Left ventricle myocardium superior (tissue), 1 donor: ENCODE measurements at regions not wholly inside any gene's neighbourhood (a gene's known extent, or its start where the extent isn't known, plus 50 kb on each side); places are given as distances from the start of the nearest gene placed in this dataset.

Experiments used
- ATAC-seq: fragments of 200-7000 bp; cut with Tn5 transposase; one replicate; pipeline ENCODE4 v1.9.1; 2020; ENCODE audit warnings: mild to moderate bottlenecking, moderate library complexity
- DNase-seq: peaks from one replicate; pipeline ENCODE4 v3.0.0-alpha.2; 2020
- intact Hi-C: fragments of 100-400 bp; cut with micrococcal nuclease; formaldehyde crosslinking; loops from one replicate; pipeline ENCODE4 v1.11.0; 2022
- donor health status: DM: no; HTN: yes; CAD: no; lungs with severe emphysema.

GRCh38 chr4:45831692-45832091 is 292.2 kb downstream of the GABRG1 start:
- intact Hi-C loops: no loop called here
- no peak for DNase-seq
- no peak for ATAC-seq

GRCh38 chr4:45803994-45804393 is 319.9 kb downstream of the GABRG1 start:
- ATAC-seq (no peak), DNase-seq (no peak)
- intact Hi-C loops: no loop called here

GRCh38 chr4:45795135-45795534 is 328.7 kb downstream of the GABRG1 start:
- no peak for ATAC-seq
- DNase-seq: no peak
- intact Hi-C loops: no loop called here

GRCh38 chr4:45778514-45778913 is 345.3 kb downstream of the GABRG1 start:
- DNase-seq (no peak), ATAC-seq (no peak)
- intact Hi-C loops: no loop called here

GRCh38 chr4:45776146-45776545 is 347.7 kb downstream of the GABRG1 start:
- intact Hi-C loops: no loop called here
- DNase-seq (no peak), ATAC-seq (no peak)

- intact Hi-C loops: no loop called here
- DNase-seq (no peak), ATAC-seq (no peak)
Measured at GRCh38 chr4:45770958-45771357, 352.9 kb downstream of the GABRG1 start.

GRCh38 chr4:45765521-45765920 is 358.3 kb downstream of the GABRG1 start:
- no peak for ATAC-seq
- intact Hi-C loops: no loop called here
- DNase-seq: no peak

- no peak for DNase-seq
- intact Hi-C loops: no loop called here
- ATAC-seq: no peak
Measured at GRCh38 chr4:45751877-45752530, 371.9 kb downstream of the GABRG1 start.

DNA sequence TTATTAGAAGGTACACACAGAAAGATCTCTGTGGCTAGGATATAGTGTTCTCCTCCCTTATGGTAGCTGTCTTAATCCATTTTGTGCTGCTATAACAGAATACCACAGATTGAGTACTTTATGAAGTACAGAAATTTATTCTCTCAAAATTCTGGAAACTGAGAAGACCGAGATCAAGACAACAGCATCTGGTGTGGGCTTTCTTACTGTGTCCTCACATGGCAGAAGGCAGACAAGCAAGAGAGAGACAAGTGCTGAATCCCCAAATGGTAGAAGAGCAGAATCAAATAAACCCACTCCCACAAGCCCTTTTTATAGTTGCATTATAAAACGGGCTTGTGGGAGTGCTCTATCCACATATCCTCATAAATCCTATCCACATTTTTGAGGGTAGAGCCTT is 373.1 kb downstream of the GABRG1 start:
- no peak for DNase-seq
- no peak for ATAC-seq
- intact Hi-C loops: no loop called here

DNA sequence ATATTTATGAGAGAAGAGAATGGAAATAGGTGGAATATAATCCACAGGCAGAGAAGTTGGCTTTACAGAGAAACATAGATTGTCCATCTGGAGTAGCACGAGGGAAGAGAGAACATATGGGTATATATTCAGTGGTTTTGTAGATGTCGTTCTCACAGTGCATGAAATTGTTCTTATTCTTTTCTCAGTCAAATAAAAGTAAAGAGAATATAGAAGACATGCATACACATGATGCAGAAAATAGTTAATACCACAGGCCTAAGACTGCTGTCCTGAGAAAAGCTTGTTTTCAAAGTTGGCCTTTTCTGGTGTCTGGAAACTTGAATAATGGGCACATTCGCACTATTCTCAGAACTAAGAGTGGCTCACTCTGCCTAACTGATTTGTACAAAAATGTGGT is 378.1 kb downstream of the GABRG1 start:
- ATAC-seq (no peak), DNase-seq (no peak)
- intact Hi-C loops: no loop called here

GRCh38 chr4:45741897-45742296 is 382.0 kb downstream of the GABRG1 start:
- intact Hi-C loops: no loop called here
- no peak for ATAC-seq
- no peak for DNase-seq

DNA sequence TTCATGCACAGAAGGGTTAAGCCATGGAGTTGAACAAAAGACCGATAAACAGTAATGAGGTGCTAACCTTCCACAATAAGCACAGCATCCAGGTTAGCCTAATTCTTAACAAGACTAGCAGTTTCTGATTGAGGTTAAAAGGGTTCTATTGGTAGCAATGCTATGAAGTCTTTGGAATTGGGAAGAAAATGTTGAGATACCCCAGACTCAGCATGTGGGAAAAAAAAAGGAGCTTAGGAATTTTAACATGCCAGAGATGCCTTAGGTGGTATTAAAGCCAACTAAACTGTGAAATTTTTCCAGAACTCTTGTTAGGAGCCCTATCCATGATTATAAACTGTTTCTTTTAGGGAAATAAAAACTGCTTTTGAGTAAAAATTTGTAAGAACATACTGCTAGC is 391.7 kb downstream of the GABRG1 start:
- DNase-seq (no peak), ATAC-seq (no peak)
- intact Hi-C loops: no loop called here

DNA sequence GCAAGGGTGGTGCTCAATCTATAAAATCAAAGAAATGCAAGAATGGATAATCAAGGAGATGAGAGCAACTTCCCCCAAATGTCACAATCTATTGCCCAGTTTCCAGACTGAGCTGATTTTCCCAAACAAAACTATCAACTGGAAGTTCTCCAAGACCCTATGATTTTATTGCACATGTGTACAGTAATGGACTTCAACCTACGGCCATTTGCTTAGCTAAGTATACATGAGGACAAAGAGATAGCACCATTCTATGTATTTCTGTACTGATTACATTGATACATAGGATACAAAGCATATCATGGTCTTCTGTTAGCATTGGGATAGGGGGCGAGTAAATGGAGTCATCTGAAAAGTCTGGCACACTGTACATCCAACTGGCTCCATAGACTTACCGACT is 407.8 kb downstream of the GABRG1 start:
- intact Hi-C loops: no loop called here
- DNase-seq: no peak

GRCh38 chr4:45713996-45714395 is 409.9 kb downstream of the GABRG1 start:
- ATAC-seq (no peak), DNase-seq (no peak)
- intact Hi-C loops: no loop called here

More for the DNA sequence above, 407.8 kb downstream of the GABRG1 start:
- ATAC-seq: no peak

GRCh38 chr4:45701621-45702020 is 422.2 kb downstream of the GABRG1 start:
- ATAC-seq (no peak), DNase-seq (no peak)
- intact Hi-C loops: no loop called here

DNA sequence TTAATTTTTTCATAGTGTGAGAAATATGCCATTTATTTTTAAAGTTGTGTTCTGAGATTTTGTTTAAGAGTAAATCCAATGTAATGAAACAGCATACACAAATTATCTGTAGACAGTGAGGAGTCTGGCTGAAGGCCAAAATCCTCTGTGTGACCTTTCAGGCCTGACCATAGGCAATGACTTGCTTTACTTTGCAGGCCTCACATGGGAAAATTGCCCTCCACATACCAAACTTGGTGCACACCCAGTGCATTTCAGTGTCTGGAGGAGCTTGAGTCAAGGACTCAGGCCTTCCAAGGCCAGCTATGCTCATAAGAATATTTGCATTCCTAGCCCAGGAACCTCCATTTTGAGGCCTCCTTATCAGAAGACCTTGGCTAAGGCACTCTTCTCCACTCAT is 430.1 kb downstream of the GABRG1 start:
- DNase-seq: no peak
- intact Hi-C loops: no loop called here
- no peak for ATAC-seq

- intact Hi-C loops: no loop called here
- DNase-seq: no peak
- ATAC-seq: no peak
Measured at GRCh38 chr4:45692131-45692735, 431.6 kb downstream of the GABRG1 start.

GRCh38 chr4:45688341-45688740 is 435.5 kb downstream of the GABRG1 start:
- ATAC-seq: no peak

DNA sequence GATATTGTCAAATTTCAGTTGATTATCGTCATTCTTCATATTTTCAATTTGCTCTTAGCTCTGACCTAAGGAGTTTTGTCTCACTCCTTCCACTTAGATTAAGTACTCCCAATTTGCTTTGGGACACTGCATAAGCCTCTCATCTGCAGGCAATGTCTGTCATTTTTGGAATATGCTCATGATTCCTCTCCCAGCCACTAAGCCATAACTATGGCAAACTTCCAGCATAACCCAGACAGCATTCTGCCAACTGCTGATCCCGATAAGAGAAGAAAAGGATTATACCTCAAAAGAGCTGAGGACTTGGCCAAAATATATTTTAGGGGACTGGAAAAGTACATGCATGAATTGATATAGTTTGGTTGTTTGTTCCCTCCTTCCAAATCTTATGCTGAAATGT is 444.4 kb downstream of the GABRG1 start:
- intact Hi-C loops: no loop called here
- no peak for ATAC-seq
- no peak for DNase-seq

More at GRCh38 chr4:45688341-45688740, 435.5 kb downstream of the GABRG1 start:
- no peak for DNase-seq
- intact Hi-C loops: no loop called here

DNA sequence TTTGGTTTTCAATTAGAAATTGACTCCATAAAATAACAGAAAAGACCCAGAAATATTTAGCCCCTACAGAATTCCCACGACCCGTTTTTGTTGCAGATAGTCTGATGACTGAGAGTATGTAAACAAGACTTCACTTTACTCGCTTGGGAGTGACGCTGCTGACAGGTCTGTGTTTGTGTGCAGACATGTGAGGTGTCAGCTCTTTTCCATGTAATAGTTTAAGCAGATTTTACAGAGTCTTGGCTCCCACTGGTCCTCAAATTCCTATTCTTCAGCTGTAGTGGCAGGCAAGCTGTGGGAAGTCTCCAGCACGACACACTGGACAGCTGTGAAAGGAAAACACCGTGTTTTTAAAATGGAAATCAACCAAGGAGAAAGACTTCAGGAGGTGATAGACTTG is 455.7 kb downstream of the GABRG1 start:
- intact Hi-C loops: no loop called here
- DNase-seq: no peak

DNA sequence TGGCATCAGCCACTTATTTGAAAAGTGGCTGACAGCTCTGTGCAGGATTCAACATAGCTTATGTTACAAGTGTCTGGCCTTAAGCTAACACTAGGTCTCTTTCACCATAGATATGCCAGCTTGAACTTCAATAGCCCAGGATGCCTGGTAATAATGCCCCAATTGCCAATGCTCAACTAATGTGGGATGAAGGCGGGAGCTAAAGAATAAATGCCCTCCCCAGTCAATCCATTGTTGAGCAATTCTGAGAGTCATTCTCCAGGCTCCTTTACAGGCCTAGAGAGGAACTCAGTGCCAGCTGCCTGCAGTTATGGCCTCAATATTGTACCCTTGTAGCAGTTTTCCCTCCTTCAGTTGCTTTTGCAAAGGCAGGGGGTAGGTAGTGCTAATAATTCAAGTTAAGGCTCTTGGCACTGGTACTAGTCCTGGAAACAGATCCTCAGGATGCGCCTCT is 460.2 kb downstream of the GABRG1 start:
- intact Hi-C loops: no loop called here
- ATAC-seq (peak; percentile 99), DNase-seq (no peak)

More for the DNA sequence above, 455.7 kb downstream of the GABRG1 start:
- ATAC-seq: no peak
